GM23338 (cell line): ENCODE measurements at regions not wholly inside any gene's neighbourhood (a gene's known extent, or its start where the extent isn't known, plus 50 kb on each side); places are given as distances from the start of the nearest gene placed in this dataset.

Source experiments
- ATAC-seq: fragments of 200-7000 bp; cut with Tn5 transposase; 3 replicates; pipeline ENCODE4 v1.9.1; 2020
- DNase-seq: peaks from one replicate; pipeline ENCODE4 v3.0.0-alpha.2; 2015; ENCODE audit warnings: low spot score
- H2AFZ ChIP-seq: fragments of 200-600 bp; sonication (generic); 2 replicates; pipeline ENCODE4 v1.8.0; 2016; ENCODE audit warnings: antibody characterized with exemption, mild to moderate bottlenecking, moderate library complexity
- H3F3A ChIP-seq: fragments of 200-600 bp; sonication (generic); replicated peaks from 2 replicates; pipeline ENCODE4 v1.8.0; 2017; ENCODE audit warnings: antibody characterized with exemption, mixed run types, low read depth
- H3K27ac ChIP-seq: fragments of 200-600 bp; sonication (generic); 2 replicates; pipeline ENCODE4 v1.6.1; 2016; ENCODE audit warnings: low read depth
- H3K27me3 ChIP-seq: fragments of 200-600 bp; sonication (generic); 2 replicates; pipeline ENCODE4 v1.8.0; 2016; ENCODE audit warnings: mild to moderate bottlenecking, mixed run types, moderate library complexity; ENCODE audit not compliant: insufficient read depth
- H3K36me3 ChIP-seq: fragments of 200-600 bp; sonication (generic); 2 replicates; pipeline ENCODE4 v1.8.0; 2016; ENCODE audit warnings: mild to moderate bottlenecking; ENCODE audit not compliant: insufficient read depth
- H3K4me1 ChIP-seq: fragments of 200-600 bp; sonication (generic); 2 replicates; pipeline ENCODE4 v1.8.0; 2016; ENCODE audit warnings: mild to moderate bottlenecking, moderate library complexity; ENCODE audit not compliant: insufficient read depth
- H3K4me2 ChIP-seq: fragments of 200-600 bp; sonication (generic); 2 replicates; pipeline ENCODE4 v1.7.1; 2017; ENCODE audit warnings: mixed run types
- H3K4me3 ChIP-seq: fragments of 200-600 bp; sonication (generic); 2 replicates; pipeline ENCODE4 v1.6.1; 2016; ENCODE audit warnings: mixed run types
- H3K79me2 ChIP-seq: fragments of 200-600 bp; sonication (generic); replicated peaks from 2 replicates; pipeline ENCODE4 v1.8.0; 2017; ENCODE audit warnings: mild to moderate bottlenecking; ENCODE audit not compliant: insufficient read depth
- H3K9me2 ChIP-seq: fragments of 200-600 bp; sonication (generic); 2 replicates; pipeline ENCODE4 v1.8.0; 2017; ENCODE audit not compliant: insufficient read depth
- H4K20me1 ChIP-seq: fragments of 200-600 bp; sonication (generic); replicated peaks from 2 replicates; pipeline ENCODE4 v1.8.0; 2017; ENCODE audit warnings: mild to moderate bottlenecking; ENCODE audit not compliant: insufficient read depth
- H3K27ac Mint-ChIP-seq: 2 replicates; pipeline ENCODE4 v1.8.0; 2020; ENCODE audit warnings: inconsistent platforms, mild to moderate bottlenecking, moderate library complexity, mixed read lengths
- H3K27me3 Mint-ChIP-seq: 3 replicates; pipeline ENCODE4 v1.8.0; 2022; ENCODE audit warnings: low read depth, mild to moderate bottlenecking, moderate library complexity, mixed read lengths, inconsistent platforms; ENCODE audit not compliant: insufficient read depth, poor library complexity
- H3K36me3 Mint-ChIP-seq: 3 replicates; pipeline ENCODE4 v1.8.0; 2021; ENCODE audit warnings: low read depth, mild to moderate bottlenecking, inconsistent platforms, moderate library complexity, mixed read lengths
- H3K4me1 Mint-ChIP-seq: 3 replicates; pipeline ENCODE4 v1.8.0; 2020; ENCODE audit warnings: mild to moderate bottlenecking, inconsistent platforms, mixed read lengths
- H3K4me3 Mint-ChIP-seq: 3 replicates; pipeline ENCODE4 v1.8.0; 2021; ENCODE audit warnings: moderate library complexity, mild to moderate bottlenecking, inconsistent platforms, mixed read lengths
- H3K9me3 Mint-ChIP-seq: 3 replicates; pipeline ENCODE4 v1.8.0; 2020; ENCODE audit warnings: moderate library complexity, mild to moderate bottlenecking, inconsistent platforms, mixed read lengths
- CREB1 ChIP-seq: fragments of 250-450 bp; sonication (Bioruptor Pico); IDR thresholded peaks from 2 replicates; pipeline ENCODE4 v1.5.0; 2020; ENCODE audit warnings: low read depth, mild to moderate bottlenecking, moderate library complexity
- CTCF ChIP-seq, 2 experiments: fragments of 200-600 bp in 1 of 2; sonication (generic) in 1 of 2; conservative IDR thresholded peaks; 2 replicates each; pipeline versions ENCODE4 v1.5.1 to v1.6.1; 2016 to 2017; ENCODE audit warnings: antibody characterized with exemption in 2 of 2, low read depth in 2 of 2, mild to moderate bottlenecking in 2 of 2, moderate library complexity in 1 of 2
- ETS1 ChIP-seq: IDR thresholded peaks from 2 replicates; pipeline ENCODE4 v1.6.1; 2016; ENCODE audit warnings: antibody characterized with exemption
- EZH2 ChIP-seq: fragments of 200-600 bp; sonication (generic); IDR thresholded peaks from one replicate; pipeline ENCODE4 v1.8.0; 2017; ENCODE audit warnings: antibody characterized with exemption, mild to moderate bottlenecking, low read depth; ENCODE audit not compliant: unreplicated experiment
- EZH2phosphoT487 ChIP-seq: fragments of 200-600 bp; sonication (generic); IDR thresholded peaks from one replicate; pipeline ENCODE4 v1.8.1; 2018; ENCODE audit warnings: antibody characterized with exemption; ENCODE audit not compliant: unreplicated experiment
- JUNB ChIP-seq: IDR thresholded peaks from one replicate; pipeline ENCODE4 v1.6.1; 2016; ENCODE audit warnings: antibody characterized with exemption; ENCODE audit not compliant: unreplicated experiment
- NANOG ChIP-seq: IDR thresholded peaks from 2 replicates; pipeline ENCODE4 v1.6.1; 2016; ENCODE audit warnings: antibody characterized with exemption, borderline replicate concordance
- POLR2AphosphoS5 ChIP-seq: IDR thresholded peaks from 2 replicates; pipeline ENCODE4 v1.6.1; 2016; ENCODE audit warnings: antibody characterized with exemption, low read depth
- REST ChIP-seq: IDR thresholded peaks from one replicate; pipeline ENCODE4 v1.6.1; 2018; ENCODE audit warnings: antibody characterized with exemption; ENCODE audit not compliant: unreplicated experiment
- STAT1 ChIP-seq: IDR thresholded peaks from one replicate; pipeline ENCODE4 v1.6.1; 2016; ENCODE audit warnings: antibody characterized with exemption; ENCODE audit not compliant: unreplicated experiment
- ZNF114 ChIP-seq: fragments of 250-450 bp; sonication (Bioruptor Pico); IDR thresholded peaks from 2 replicates; pipeline ENCODE4 v1.5.0; 2020; ENCODE audit warnings: mild to moderate bottlenecking, moderate library complexity
- ZNF331 ChIP-seq: fragments of 250-450 bp; sonication (Bioruptor Pico); IDR thresholded peaks from 2 replicates; pipeline ENCODE4 v1.5.0; 2020; ENCODE audit warnings: low read depth, mild to moderate bottlenecking, moderate library complexity
- ZNF462 ChIP-seq: fragments of 250-450 bp; sonication (Bioruptor Pico); IDR thresholded peaks from 2 replicates; pipeline ENCODE4 v1.5.0; 2020; ENCODE audit warnings: mild to moderate bottlenecking, moderate library complexity

- no peak for TF ChIP-seq REST
- TF ChIP-seq NANOG, result no peak
- no peak for TF ChIP-seq EZH2
- TF ChIP-seq ZNF462 (CRISPR knock-in tag), result no peak
- TF ChIP-seq ETS1, result no peak
- no peak for TF ChIP-seq JUNB
- no peak for TF ChIP-seq STAT1
- no peak for TF ChIP-seq ZNF331 (CRISPR knock-in tag)
- TF ChIP-seq EZH2phosphoT487, result no peak
- TF ChIP-seq ZNF114 (CRISPR knock-in tag), result no peak
- TF ChIP-seq CREB1 (CRISPR knock-in tag), result no peak
- no peak for TF ChIP-seq CTCF (conservative IDR thresholded peaks at IDR 0.05; ENCODE audit: low read depth in 2 of 2)
- TF ChIP-seq POLR2AphosphoS5, result no peak
- Mint-ChIP-seq H3K4me3 (no peak overlapping the region), H3K4me1 (no peaks in the 10 kb centered on the region), H3K36me3 (no peaks in the 10 kb centered on the region), H3K27me3 (peaks cover 2% of the 10 kb centered on the region), H3K9me3 (no peaks in the 10 kb centered on the region), H3K27ac (no peak overlapping the region)
- H3K36me3 ChIP-seq, result no peaks in the 10 kb centered on the region
- H2AFZ ChIP-seq, result no peak overlapping the region
- DNase-seq (no peak), ATAC-seq (no peak)
- no peak overlapping the region for H3K27ac ChIP-seq
- no peaks in the 10 kb centered on the region for H4K20me1 ChIP-seq
- H3K27me3 ChIP-seq, result no peaks in the 10 kb centered on the region
- no peak overlapping the region for H3K4me3 ChIP-seq
- peaks cover 3% of the 10 kb centered on the region; the same call in 1 of the 2 replicates for H3K9me2 ChIP-seq
- no peaks in the 10 kb centered on the region for H3K79me2 ChIP-seq
- no peak overlapping the region for H3K4me2 ChIP-seq
- no peaks in the 10 kb centered on the region for H3F3A ChIP-seq
- no peaks in the 10 kb centered on the region for H3K4me1 ChIP-seq
Observed at GRCh38 chr7:10604128-10604527, 369.5 kb upstream of the PHF14 start.
